ENCODE measurements at regions not wholly inside any gene's neighbourhood (a gene's known extent, or its start where the extent isn't known, plus 50 kb on each side); places are given as distances from the start of the nearest gene placed in this dataset.

- TF ChIP-seq CTCF (IDR thresholded peaks at IDR 0.05): no peak
- TF ChIP-seq POLR2A (IDR thresholded peaks at IDR 0.05): no peak
- Histone ChIP-seq H3K27me3 (no peaks in the 10 kb centered on the region), H3K36me3 (no peaks in the 10 kb centered on the region), H3K4me1 (no peaks in the 10 kb centered on the region), H3K4me3 (no peak overlapping the region), H3K9me3 (no peaks in the 10 kb centered on the region), H3K27ac (no peak overlapping the region)
- DNase-seq: no peak
- intact Hi-C loops (cut with DNase I; ENCODE audit: low total_unique reads): no loop called here
Measured at GRCh38 chr16:85539084-85539483, 74.0 kb upstream of the GSE1 start.

- no peaks in the 10 kb centered on the region for H3K9me3 ChIP-seq
- no peak for DNase-seq
- no peaks in the 10 kb centered on the region for H3K4me1 ChIP-seq
- intact Hi-C loops (cut with DNase I; ENCODE audit: low total_unique reads): loop anchor here (10.0 kb wide), 1 partner anchor 55 kb away; no protein-coding TSS in a partner anchor
- TF ChIP-seq CTCF (IDR thresholded peaks at IDR 0.05): no peak
- H3K27me3 ChIP-seq: no peaks in the 10 kb centered on the region
- no peaks in the 10 kb centered on the region for H3K36me3 ChIP-seq
- H3K27ac ChIP-seq: no peak overlapping the region
- no peak overlapping the region for H3K4me3 ChIP-seq
Measured at GRCh38 chr16:85539629-85540291, 73.4 kb upstream of the GSE1 start.

- TF ChIP-seq CTCF (IDR thresholded peaks at IDR 0.05) (no peak), POLR2A (IDR thresholded peaks at IDR 0.05) (no peak)
- no peak overlapping the region for H3K4me3 ChIP-seq
- H3K4me1 ChIP-seq: no peaks in the 10 kb centered on the region
- no peak for DNase-seq
- H3K27ac ChIP-seq: no peak overlapping the region
- no peaks in the 10 kb centered on the region for H3K27me3 ChIP-seq
- H3K9me3 ChIP-seq: no peaks in the 10 kb centered on the region
- intact Hi-C loops (cut with DNase I; ENCODE audit: low total_unique reads): loop anchor here (10.0 kb wide), 1 partner anchor 56 kb away; no protein-coding TSS in a partner anchor
- H3K36me3 ChIP-seq: no peaks in the 10 kb centered on the region
Measured at GRCh38 chr16:85541181-85541580, 71.9 kb upstream of the GSE1 start.

GRCh38 chr16:85541619-85541979, 71.5 kb upstream of the GSE1 start:
- no peak overlapping the region for H3K27ac ChIP-seq
- intact Hi-C loops (cut with DNase I; ENCODE audit: low total_unique reads): loop anchor here (10.0 kb wide), 1 partner anchor 57 kb away; no protein-coding TSS in a partner anchor
- H3K4me3 ChIP-seq: no peak overlapping the region
- no peak for TF ChIP-seq POLR2A (IDR thresholded peaks at IDR 0.05)
- no peak for TF ChIP-seq CTCF (IDR thresholded peaks at IDR 0.05)
- H3K9me3 ChIP-seq: no peaks in the 10 kb centered on the region
- H3K36me3 ChIP-seq: no peaks in the 10 kb centered on the region
- H3K4me1 ChIP-seq: no peaks in the 10 kb centered on the region
- H3K27me3 ChIP-seq: no peaks in the 10 kb centered on the region
- DNase-seq: no peak

- no peak for DNase-seq
Measured at GRCh38 chr16:85541980-85542900, 70.9 kb upstream of the GSE1 start.

More at GRCh38 chr16:85541980-85542900, 70.9 kb upstream of the GSE1 start:
- intact Hi-C loops (cut with DNase I; ENCODE audit: low total_unique reads): loop anchor here (10.0 kb wide), 1 partner anchor 57 kb away; no protein-coding TSS in a partner anchor
- H3K9me3 ChIP-seq: no peaks in the 10 kb centered on the region
- no peak overlapping the region for H3K27ac ChIP-seq
- H3K27me3 ChIP-seq: no peaks in the 10 kb centered on the region
- no peak overlapping the region for H3K4me3 ChIP-seq
- TF ChIP-seq POLR2A (IDR thresholded peaks at IDR 0.05): no peak
- TF ChIP-seq CTCF (IDR thresholded peaks at IDR 0.05): no peak
- H3K4me1 ChIP-seq: no peaks in the 10 kb centered on the region
- H3K36me3 ChIP-seq: no peaks in the 10 kb centered on the region

Measured in uterus (tissue), 3 donors.